H1 (cell line): ENCODE measurements at regions not wholly inside any gene's neighbourhood (a gene's known extent, or its start where the extent isn't known, plus 50 kb on each side); places are given as distances from the start of the nearest gene placed in this dataset.

Source experiments
- CTCF ChIA-PET: fragments of 300-600 bp; sonication (Branson Sonifier 250); formaldehyde crosslinking; loops from one replicate; lab custom pipeline; 2021; ENCODE audit not compliant: partially characterized antibody; lab: Charles Lee
- POLR2A ChIA-PET: fragments of 300-600 bp; sonication (Branson Sonifier 250); formaldehyde crosslinking; loops from one replicate; lab custom pipeline; 2021; ENCODE audit warnings: inconsistent platforms; ENCODE audit not compliant: partially characterized antibody; lab: Charles Lee
- DNase-seq, 2 experiments: peaks; one replicate each; pipeline versions ENCODE4 v3.0.0 to v3.0.0-alpha.2; 2010 to 2022; ENCODE audit warnings: low spot score in 2 of 2, low read depth in 1 of 2, mixed read lengths in 1 of 2
- FAIRE-seq: peaks from 2 replicates; lab custom pipeline; 2011; peaks lifted over from hg19 to GRCh38; lab: Jason Lieb, UNC
- H2AFZ ChIP-seq: 2 replicates; pipeline ENCODE4 v1.8.1; 2012; ENCODE audit warnings: low read length, inconsistent platforms
- H2AK5ac ChIP-seq: 2 replicates; pipeline ENCODE4 v1.6.1; 2013; ENCODE audit warnings: low read depth, low read length
- H2BK120ac ChIP-seq: replicated peaks from 2 replicates; pipeline ENCODE3; 2013; ENCODE audit warnings: low read depth, low read length, inconsistent platforms
- H2BK12ac ChIP-seq: 2 replicates; pipeline ENCODE4 v1.6.1; 2013; ENCODE audit warnings: low read depth, low read length
- H2BK15ac ChIP-seq: 2 replicates; pipeline ENCODE4 v1.6.1; 2013; ENCODE audit warnings: low read length
- H2BK20ac ChIP-seq: 2 replicates; pipeline ENCODE4 v1.6.1; 2013; ENCODE audit warnings: low read length
- H2BK5ac ChIP-seq: 2 replicates; pipeline ENCODE4 v1.6.1; 2013; ENCODE audit warnings: low read depth, low read length
- H3K14ac ChIP-seq: 2 replicates; pipeline ENCODE4 v1.6.1; 2013; ENCODE audit warnings: inconsistent platforms; ENCODE audit not compliant: insufficient read length
- H3K18ac ChIP-seq: 2 replicates; pipeline ENCODE4 v1.6.1; 2013; ENCODE audit warnings: low read length; ENCODE audit errors: extremely low read depth
- H3K23ac ChIP-seq: 2 replicates; pipeline ENCODE4 v1.6.1; 2013; ENCODE audit warnings: inconsistent platforms; ENCODE audit not compliant: insufficient read length
- H3K23me2 ChIP-seq: 2 replicates; pipeline ENCODE4 v1.6.1; 2013; ENCODE audit warnings: low read depth, low read length
- H3K27ac ChIP-seq: 2 replicates; pipeline ENCODE4 v1.6.1; 2011; ENCODE audit warnings: low read depth, low read length, inconsistent platforms
- H3K27me3 ChIP-seq, 4 experiments: replicated peaks in 1 of 4; 1 replicate in 1 of 4; 2 replicates in 3 of 4; pipeline versions ENCODE4 v1.6.1 to v1.8.1; 2011 to 2013; ENCODE audit warnings: low read length in 3 of 4, mild to moderate bottlenecking in 3 of 4, inconsistent platforms in 2 of 4, mixed read lengths in 2 of 4, moderate library complexity in 1 of 4; ENCODE audit not compliant: control insufficient read depth in 3 of 4, insufficient read depth in 3 of 4; ENCODE audit errors: extremely low read depth in 1 of 4
- H3K36me3 ChIP-seq, 4 experiments: 2 replicates each; pipeline versions ENCODE4 v1.6.1 to v1.8.1; 2011 to 2013; ENCODE audit warnings: mild to moderate bottlenecking in 4 of 4, low read length in 3 of 4, moderate library complexity in 2 of 4, control low read depth in 1 of 4, inconsistent platforms in 1 of 4; ENCODE audit not compliant: insufficient read depth in 4 of 4, control insufficient read depth in 2 of 4
- H3K4ac ChIP-seq: replicated peaks from 2 replicates; pipeline ENCODE3; 2013; ENCODE audit warnings: low read length, low read depth, mixed read lengths, inconsistent platforms; ENCODE audit not compliant: insufficient read length
- H3K4me1 ChIP-seq, 4 experiments: replicated peaks in 1 of 4; 1 replicate in 1 of 4; 2 replicates in 3 of 4; pipeline versions ENCODE4 v1.6.1 to v1.8.1; 2011 to 2013; ENCODE audit warnings: low read length in 3 of 4, inconsistent platforms in 2 of 4, mixed read lengths in 1 of 4; ENCODE audit not compliant: insufficient read depth in 4 of 4, control insufficient read depth in 3 of 4
- H3K4me2 ChIP-seq, 2 experiments: 2 replicates each; pipeline versions ENCODE4 v1.6.1 to v1.8.1; 2011 to 2013; ENCODE audit warnings: low read depth in 2 of 2, low read length in 2 of 2, control low read depth in 1 of 2, inconsistent platforms in 1 of 2, mild to moderate bottlenecking in 1 of 2; ENCODE audit not compliant: insufficient read depth in 1 of 2
- H3K4me3 ChIP-seq, 4 experiments: fragments of 200-600, 300-600 bp in 1 of 4; sonication (generic), shearing (Covaris generic), sonication (Bioruptor Twin) in 1 of 4; 2 replicates each; pipeline versions ENCODE4 v1.5.1 to v1.8.1; 2011 to 2016; ENCODE audit warnings: low read length in 4 of 4, low read depth in 3 of 4, control low read depth in 2 of 4, inconsistent platforms in 2 of 4, mild to moderate bottlenecking in 2 of 4, mixed read lengths in 1 of 4, moderate library complexity in 1 of 4; ENCODE audit not compliant: insufficient read depth in 2 of 4; ENCODE audit errors: extremely low read depth in 1 of 4
- H3K56ac ChIP-seq: replicated peaks from 2 replicates; pipeline ENCODE3; 2013; ENCODE audit warnings: low read depth, mild to moderate bottlenecking, mixed read lengths, low read length, inconsistent platforms; ENCODE audit not compliant: insufficient read length
- H3K79me1 ChIP-seq: 2 replicates; pipeline ENCODE4 v1.6.1; 2013; ENCODE audit warnings: low read depth, low read length, control low read depth
- H3K79me2 ChIP-seq, 2 experiments: 2 replicates each; pipeline versions ENCODE4 v1.6.1 to v1.8.1; 2012 to 2013; ENCODE audit warnings: low read length in 2 of 2, mild to moderate bottlenecking in 2 of 2, inconsistent platforms in 1 of 2; ENCODE audit not compliant: insufficient read depth in 2 of 2, control insufficient read depth in 1 of 2
- H3K9ac ChIP-seq, 4 experiments: replicated peaks in 1 of 4; 1 replicate in 1 of 4; 2 replicates in 3 of 4; pipeline versions ENCODE4 v1.6.1 to v1.8.1; 2011 to 2013; ENCODE audit warnings: low read depth in 3 of 4, low read length in 3 of 4, control low read depth in 2 of 4, mild to moderate bottlenecking in 2 of 4, moderate library complexity in 2 of 4, inconsistent platforms in 1 of 4; ENCODE audit errors: extremely low read depth in 1 of 4
- H3K9me3 ChIP-seq, 2 experiments: 2 replicates each; pipeline versions ENCODE4 v1.6.1 to v1.8.1; 2012 to 2013; ENCODE audit warnings: mild to moderate bottlenecking in 2 of 2, moderate library complexity in 2 of 2, control low read depth in 1 of 2, inconsistent platforms in 1 of 2, low read depth in 1 of 2, low read length in 1 of 2, mixed read lengths in 1 of 2; ENCODE audit not compliant: insufficient read depth in 2 of 2
- H4K20me1 ChIP-seq, 2 experiments: replicated peaks in 1 of 2; 2 replicates each; pipeline versions ENCODE3 to v1.8.1; 2011 to 2013; ENCODE audit warnings: inconsistent platforms in 2 of 2, low read length in 2 of 2, mild to moderate bottlenecking in 1 of 2; ENCODE audit not compliant: insufficient read depth in 2 of 2, control insufficient read depth in 1 of 2
- H4K5ac ChIP-seq: 2 replicates; pipeline ENCODE4 v1.6.1; 2013; ENCODE audit warnings: low read length, low read depth, mixed read lengths, inconsistent platforms; ENCODE audit not compliant: insufficient read length
- H4K8ac ChIP-seq: 2 replicates; pipeline ENCODE4 v1.8.0; 2013; ENCODE audit warnings: mild to moderate bottlenecking, moderate library complexity, low read length, inconsistent platforms; ENCODE audit not compliant: insufficient read depth; ENCODE audit errors: extremely low read depth
- H4K91ac ChIP-seq: replicated peaks from 2 replicates; pipeline ENCODE3; 2013; ENCODE audit warnings: low read length, mixed read lengths, inconsistent platforms; ENCODE audit not compliant: insufficient read length
- ASH2L ChIP-seq: fragments of 200-600, 300-600 bp; sonication (generic); IDR thresholded peaks from one replicate; pipeline ENCODE4 v1.7.1; 2017; ENCODE audit warnings: low read length
- BACH1 ChIP-seq: IDR thresholded peaks from 2 replicates; pipeline ENCODE4 v1.6.1; 2012; ENCODE audit warnings: low read length, improper control_type of control experiment
- FOSL1 ChIP-seq: IDR thresholded peaks from 2 replicates; pipeline ENCODE4 v1.6.1; 2011; ENCODE audit warnings: mild to moderate bottlenecking, low read depth, low read length, moderate library complexity; ENCODE audit not compliant: insufficient read depth
- MAFK ChIP-seq: IDR thresholded peaks from 2 replicates; pipeline ENCODE4 v1.6.1; 2012; ENCODE audit warnings: low read depth, mild to moderate bottlenecking, improper control_type of control experiment, low read length
- POLR2AphosphoS5 ChIP-seq: IDR thresholded peaks from 2 replicates; pipeline ENCODE4 v1.6.1; 2011; ENCODE audit warnings: low read depth, low read length
- RFX5 ChIP-seq: IDR thresholded peaks from 2 replicates; pipeline ENCODE4 v1.6.1; 2011; ENCODE audit warnings: low read depth, low read length, improper control_type of control experiment, borderline replicate concordance
- WGBS, 2 experiments: shearing (Covaris generic) in 1 of 2; methylation state at CpG; one replicate each; pipeline versions ENCODE4 v1.1.6 to v1.1.7; 2013 to 2015; ENCODE audit warnings: low lambda C conversion rate in 2 of 2, mixed read lengths in 2 of 2, inconsistent platforms in 1 of 2, low coverage in 1 of 2, missing lambda C conversion rate in 1 of 2; ENCODE audit not compliant: insufficient replicate concordance in 2 of 2, insufficient coverage in 1 of 2, insufficient read length in 1 of 2; ENCODE audit errors: extremely low coverage in 1 of 2, missing lambda C conversion rate in 1 of 2; 5-methylcytosine and 5-hydroxymethylcytosine counted together
- TF ChIP-seq, protein P1 (sequence below): IDR thresholded peaks from 2 replicates; pipeline ENCODE4 v1.6.1; 2011; ENCODE audit warnings: low read length, improper control_type of control experiment
- TF ChIP-seq, protein P2 (sequence below): IDR thresholded peaks from 2 replicates; pipeline ENCODE4 v1.6.1; 2012; ENCODE audit warnings: inconsistent platforms

DNA sequence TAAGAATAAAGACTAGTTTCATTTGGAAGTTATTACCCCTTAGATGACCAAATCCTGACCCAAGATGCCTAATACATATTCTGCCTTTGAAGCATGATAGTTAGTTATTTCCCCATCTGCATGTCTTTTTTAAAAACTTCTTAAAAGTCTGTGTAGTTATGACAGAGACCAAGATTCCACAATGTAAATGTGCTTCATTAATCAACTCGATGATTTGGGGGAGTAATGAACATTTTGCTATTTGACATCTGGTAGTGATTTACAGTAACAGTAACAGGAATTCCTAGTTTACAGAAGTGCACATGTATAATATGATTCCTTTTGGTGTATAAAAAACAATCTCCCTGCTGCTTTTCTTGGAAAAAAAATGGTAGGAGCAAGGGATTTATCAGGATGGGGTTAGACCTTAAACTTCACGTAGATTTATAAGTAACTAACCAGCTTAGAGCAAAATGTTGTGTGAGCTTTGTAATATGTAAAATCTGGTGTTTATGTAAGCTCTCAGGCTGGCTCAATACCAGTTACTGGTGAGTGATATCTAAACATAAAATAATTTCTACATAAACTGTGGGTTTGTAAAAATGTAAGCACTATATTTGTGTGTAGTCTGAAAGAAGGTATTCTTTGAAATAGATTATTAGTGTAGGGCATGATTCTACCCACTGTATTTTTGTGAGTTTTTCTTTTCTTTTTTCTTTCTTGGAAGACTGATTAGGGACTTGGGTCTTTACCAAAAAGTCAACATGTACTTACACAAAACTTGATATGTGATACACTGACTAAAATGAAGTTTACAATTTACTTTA, 641.6 kb downstream of the EPHA4 start:
- no peak overlapping the region for H3K56ac ChIP-seq
- POLR2A ChIA-PET, result no interaction called here
- H2BK5ac ChIP-seq, result no peak overlapping the region
- no peaks in the 10 kb centered on the region for H3K27me3 ChIP-seq
- no peaks in the 10 kb centered on the region for H4K20me1 ChIP-seq
- no peak overlapping the region for H3K18ac ChIP-seq
- H3K36me3 ChIP-seq, result peaks cover 0 to 4% (median 0%) of the 10 kb centered on the region in 4 experiments; a peak in 2 of 8 replicates
- H2BK20ac ChIP-seq, result no peak overlapping the region
- no peak overlapping the region for H3K9ac ChIP-seq
- H3K79me2 ChIP-seq, result no peaks in the 10 kb centered on the region
- H3K14ac ChIP-seq, result no peak overlapping the region
- peaks cover 15 to 23% of the 10 kb centered on the region in 2 experiments; a peak in 3 of 4 replicates for H3K9me3 ChIP-seq
- H4K5ac ChIP-seq, result no peak overlapping the region
- no peak overlapping the region for H2AK5ac ChIP-seq
- no peak for DNase-seq
- no peak overlapping the region for H4K91ac ChIP-seq
- no peak for TF ChIP-seq BACH1
- no peak for TF ChIP-seq ASH2L
- no peak for TF ChIP-seq RFX5
- TF ChIP-seq, protein P1, sequence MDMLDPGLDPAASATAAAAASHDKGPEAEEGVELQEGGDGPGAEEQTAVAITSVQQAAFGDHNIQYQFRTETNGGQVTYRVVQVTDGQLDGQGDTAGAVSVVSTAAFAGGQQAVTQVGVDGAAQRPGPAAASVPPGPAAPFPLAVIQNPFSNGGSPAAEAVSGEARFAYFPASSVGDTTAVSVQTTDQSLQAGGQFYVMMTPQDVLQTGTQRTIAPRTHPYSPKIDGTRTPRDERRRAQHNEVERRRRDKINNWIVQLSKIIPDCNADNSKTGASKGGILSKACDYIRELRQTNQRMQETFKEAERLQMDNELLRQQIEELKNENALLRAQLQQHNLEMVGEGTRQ, result no peak
- TF ChIP-seq POLR2AphosphoS5, result no peak
- TF ChIP-seq MAFK, result no peak
- TF ChIP-seq, protein P2, sequence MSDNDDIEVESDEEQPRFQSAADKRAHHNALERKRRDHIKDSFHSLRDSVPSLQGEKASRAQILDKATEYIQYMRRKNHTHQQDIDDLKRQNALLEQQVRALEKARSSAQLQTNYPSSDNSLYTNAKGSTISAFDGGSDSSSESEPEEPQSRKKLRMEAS, result no peak
- TF ChIP-seq FOSL1, result no peak
- TF ChIP-seq, all 59 proteins: peak for 0
- Histone ChIP-seq H3K23me2 (no peaks in the 10 kb centered on the region), H3K4ac (no peak overlapping the region), H3K4me3 (no peak overlapping the region), H4K8ac (no peak overlapping the region), H2BK120ac (no peak overlapping the region), H3K23ac (no peak overlapping the region), H3K4me2 (no peak overlapping the region), H2AFZ (no peak overlapping the region), H3K79me1 (no peaks in the 10 kb centered on the region), H2BK12ac (no peak overlapping the region), H2BK15ac (no peak overlapping the region), H3K4me1 (no peaks in the 10 kb centered on the region), H3K27ac (no peak overlapping the region)
- FAIRE-seq, result no peak
- CTCF ChIA-PET, result interaction anchor here (0.9 kb wide), 1 partner anchor 17 kb away, joined by 3 read pairs; no protein-coding TSS in a partner anchor
- 92% methylated on average over 2 of the region's 2 CpGs; no CpG with 5 or more reads in 1 of the 2 experiments for WGBS, 2 experiments
